Colon (tissue), 2 donors: ENCODE measurements at regions not wholly inside any gene's neighbourhood (a gene's known extent, or its start where the extent isn't known, plus 50 kb on each side); places are given as distances from the start of the nearest gene placed in this dataset.

Experiments
- FAIRE-seq: peaks from 2 replicates; lab custom pipeline; 2012; peaks lifted over from hg19 to GRCh38; lab: Jason Lieb, UNC
- donor health status: control.
- donor health status: control.

- FAIRE-seq = no peak
Measured at GRCh38 chr20:9919271-9920014, 80.6 kb upstream of the PAK5 start.

GRCh38 chr20:9918348-9918747 lies 79.5 kb upstream of the PAK5 start:
- no peak for FAIRE-seq

- FAIRE-seq = no peak
Measured at GRCh38 chr20:9916761-9917160, 77.9 kb upstream of the PAK5 start.

- no peak for FAIRE-seq
Measured at GRCh38 chr20:9912858-9913434, 74.1 kb upstream of the PAK5 start.

- FAIRE-seq = no peak
Measured at GRCh38 chr20:9912290-9912689, 73.4 kb upstream of the PAK5 start.

GRCh38 chr20:9911519-9911918 lies 72.6 kb upstream of the PAK5 start:
- FAIRE-seq = no peak

GRCh38 chr20:9909167-9909566 lies 70.3 kb upstream of the PAK5 start:
- FAIRE-seq = no peak

- FAIRE-seq = no peak
Measured at GRCh38 chr20:9903048-9903655, 64.3 kb upstream of the PAK5 start.

GRCh38 chr20:9889270-9889981 lies 50.5 kb upstream of the PAK5 start:
- FAIRE-seq = no peak
